GM18498 (cell line): ENCODE measurements at regions not wholly inside any gene's neighbourhood (a gene's known extent, or its start where the extent isn't known, plus 50 kb on each side); places are given as distances from the start of the nearest gene placed in this dataset.
"Not testable (repeated sequence)": the region's sequence is repeated elsewhere in the genome, so short reads cannot be mapped to it uniquely, and the experiment has no call there.

ENCODE experiments used
- ATAC-seq: cut with Tn5 transposase; IDR thresholded peaks from one replicate; pipeline ENCODE4 v1.9.1; 2021; ENCODE audit warnings: mild to moderate bottlenecking, moderate library complexity; ENCODE audit not compliant: unreplicated experiment

DNA sequence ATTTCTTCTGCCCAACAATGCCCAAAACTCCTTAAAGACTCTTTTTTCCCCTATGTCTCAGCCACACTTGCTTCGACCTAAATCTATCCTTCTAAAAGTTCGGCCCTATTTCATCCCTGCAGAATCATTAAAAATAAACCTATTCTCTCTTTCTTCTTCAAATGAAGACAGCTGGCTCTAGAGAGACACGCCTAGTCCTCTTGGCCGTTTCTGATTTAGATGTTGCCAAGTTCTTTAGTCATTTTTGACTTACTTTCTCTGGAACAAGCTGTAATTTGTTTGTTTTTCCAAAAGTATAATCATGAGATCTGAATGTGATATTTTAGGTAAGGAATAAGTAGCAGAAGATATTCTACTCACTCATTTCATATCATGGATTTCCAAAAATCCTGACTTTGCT lies 211.6 kb downstream of the CENPC start:
- no peak for ATAC-seq

- peak; percentile 78 for ATAC-seq
These were observed 212.7 kb downstream of the CENPC start for GRCh38 chr4:67332627-67333026.

GRCh38 chr4:67328393-67328792 lies 216.9 kb downstream of the CENPC start:
- ATAC-seq = no peak

- ATAC-seq = no peak
These were observed 217.4 kb downstream of the CENPC start for GRCh38 chr4:67328018-67328278.

- peak; percentile 98 for ATAC-seq
These were observed 217.9 kb downstream of the CENPC start for GRCh38 chr4:67327245-67328017.

DNA sequence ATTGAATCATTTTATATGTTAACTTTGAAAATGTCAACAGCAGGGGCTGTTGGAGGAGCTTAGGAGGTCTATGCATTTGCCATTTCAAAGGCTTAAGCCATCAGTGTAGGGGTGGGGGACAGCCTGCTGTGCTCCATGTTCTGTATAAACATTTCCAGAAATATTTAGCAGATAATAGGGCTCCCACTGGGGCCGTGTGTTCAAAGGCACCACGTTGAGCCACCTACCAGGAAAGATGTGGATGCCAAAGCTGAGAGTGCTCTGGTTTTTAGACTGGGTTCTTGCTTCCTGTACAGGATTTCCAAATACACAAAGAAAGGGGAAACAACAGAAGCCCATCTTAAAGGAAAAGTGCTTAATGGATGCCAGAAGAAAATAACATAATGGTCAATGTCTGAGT lies 219.5 kb downstream of the CENPC start:
- no peak for ATAC-seq

GRCh38 chr4:67320645-67321044 lies 224.7 kb downstream of the CENPC start:
- no peak for ATAC-seq

DNA sequence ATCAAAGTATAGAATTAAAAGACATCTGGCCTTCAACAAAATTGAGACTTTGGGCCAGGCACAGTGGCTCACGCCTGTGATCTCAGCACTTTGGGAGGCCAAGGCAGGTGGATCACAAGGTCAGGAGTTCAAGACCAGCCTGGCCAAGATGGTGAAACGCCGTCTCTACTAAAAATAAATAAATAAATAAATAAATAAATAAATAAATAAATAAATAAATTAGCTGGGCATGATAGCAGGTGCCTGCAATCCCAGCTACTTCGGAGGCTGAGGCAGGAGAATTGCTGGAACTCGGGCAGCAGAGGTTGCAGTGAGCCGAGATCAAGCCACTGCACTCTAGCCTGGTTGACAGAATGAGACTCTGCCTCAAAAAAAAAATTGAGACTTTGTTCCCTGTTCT lies 225.7 kb downstream of the CENPC start:
- not testable (repeated sequence) for ATAC-seq

DNA sequence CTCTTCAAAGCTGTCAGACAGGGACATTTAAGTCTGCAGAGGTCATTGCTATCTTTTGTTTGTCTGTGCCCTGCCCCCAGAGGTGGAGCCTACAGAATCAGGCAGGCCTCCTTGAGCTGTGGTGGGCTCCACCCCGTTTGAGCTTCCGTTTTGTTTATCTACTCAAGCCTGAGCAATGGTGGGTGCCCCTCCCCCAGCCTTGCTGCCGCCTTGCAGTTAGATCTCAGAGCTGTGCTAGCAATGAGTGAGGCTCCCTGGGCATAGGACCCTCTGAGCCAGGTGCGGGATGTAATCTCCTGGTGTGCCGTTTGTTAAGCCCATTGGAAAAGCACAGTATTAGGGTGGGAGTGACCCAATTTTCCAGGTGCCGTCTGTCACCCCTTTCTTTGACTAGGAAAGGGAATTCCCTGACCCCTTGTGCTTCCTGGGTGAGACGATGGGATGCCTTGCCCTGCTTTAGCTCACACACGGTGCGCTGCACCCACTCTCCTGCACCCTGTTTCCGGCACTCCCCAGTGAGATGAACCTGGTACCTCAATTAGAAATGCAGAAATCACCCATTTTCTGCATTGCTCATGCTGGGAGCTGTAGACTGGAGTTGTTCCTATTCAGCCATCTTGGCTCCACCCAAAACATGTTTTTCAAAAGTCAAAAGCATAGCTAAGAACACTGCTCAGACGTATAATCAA lies 244.7 kb downstream of the CENPC start:
- ATAC-seq = not testable (repeated sequence)

DNA sequence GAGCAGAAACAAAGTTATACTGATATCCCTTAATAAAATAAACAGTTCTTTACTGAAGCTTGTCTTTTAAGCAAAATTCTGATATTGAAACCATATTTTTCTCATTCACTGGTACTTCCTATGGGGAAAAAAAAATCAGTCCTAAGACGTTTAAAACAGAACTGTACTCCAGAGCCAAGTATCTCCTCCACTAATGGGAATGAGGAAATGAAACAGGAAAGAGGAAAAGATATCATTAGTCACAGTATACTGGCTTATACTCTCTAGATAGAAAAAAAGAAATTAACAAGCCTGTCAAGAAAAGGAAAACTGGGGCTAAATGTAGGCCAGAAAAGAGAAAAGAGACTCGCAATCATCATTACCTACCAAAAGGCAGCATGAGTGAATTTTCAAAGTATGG lies 252.7 kb downstream of the CENPC start:
- ATAC-seq = no peak

DNA sequence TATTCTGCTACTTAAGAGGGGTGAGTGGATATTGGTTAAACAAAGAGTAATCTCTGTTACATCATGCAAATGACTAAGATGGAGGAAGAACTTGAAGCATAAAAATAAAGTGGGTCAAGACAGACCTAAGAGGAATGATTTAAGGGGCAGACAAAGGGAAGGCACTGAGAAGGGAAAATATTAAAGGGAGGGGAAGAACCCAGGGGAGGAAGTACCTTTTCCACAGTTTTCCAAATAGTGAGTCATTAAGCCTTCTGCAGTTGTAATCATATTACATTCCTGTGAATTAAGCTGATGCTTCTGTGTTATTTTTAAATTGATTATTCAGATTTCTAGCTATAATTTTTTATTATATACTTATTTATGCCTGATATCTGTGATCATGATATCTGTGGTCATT lies 253.3 kb downstream of the CENPC start:
- ATAC-seq = no peak

DNA sequence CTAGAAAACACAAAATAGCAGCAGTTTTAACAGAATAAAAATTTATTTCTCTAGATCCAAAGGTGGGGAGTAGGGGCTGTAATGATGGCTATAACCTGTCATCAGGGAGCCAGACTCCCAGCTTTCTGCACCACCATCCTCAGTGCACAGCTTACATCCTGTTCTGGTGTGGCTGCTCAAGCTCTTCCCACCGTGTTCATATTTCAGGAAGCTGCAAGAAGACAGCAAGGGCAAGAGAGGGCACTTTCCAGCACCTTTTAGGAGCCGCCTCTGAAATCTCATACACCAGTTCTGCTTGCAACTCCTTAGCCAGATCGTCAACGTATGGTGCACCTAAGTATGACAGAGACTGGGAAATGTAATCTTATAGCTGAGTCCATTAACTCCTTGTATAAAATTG lies 253.7 kb downstream of the CENPC start:
- ATAC-seq = no peak

- ATAC-seq = peak; percentile 58
These were observed 256.3 kb downstream of the CENPC start for GRCh38 chr4:67288964-67289363.

DNA sequence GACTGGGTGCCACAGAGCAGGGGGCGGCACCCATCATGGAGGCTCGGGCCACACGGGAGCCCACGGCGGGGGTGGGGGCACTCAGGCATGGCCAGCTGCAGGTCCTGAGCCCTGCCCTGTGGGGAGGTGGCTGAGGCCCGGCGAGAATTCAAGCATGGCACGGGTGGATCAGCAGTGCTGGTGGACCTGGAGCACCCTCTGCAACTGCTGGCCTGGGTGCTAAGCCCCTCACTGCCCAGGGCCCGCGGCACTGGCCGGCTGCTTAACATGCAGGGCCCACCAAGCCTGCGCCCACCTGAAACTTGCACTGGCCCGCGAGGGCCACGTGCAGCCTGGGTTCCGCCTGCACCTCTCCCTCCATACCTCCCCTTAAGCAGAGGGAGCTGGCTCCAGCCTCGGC lies 258.6 kb downstream of the CENPC start:
- no peak for ATAC-seq

GRCh38 chr4:67282749-67283148 lies 262.6 kb downstream of the CENPC start:
- no peak for ATAC-seq

DNA sequence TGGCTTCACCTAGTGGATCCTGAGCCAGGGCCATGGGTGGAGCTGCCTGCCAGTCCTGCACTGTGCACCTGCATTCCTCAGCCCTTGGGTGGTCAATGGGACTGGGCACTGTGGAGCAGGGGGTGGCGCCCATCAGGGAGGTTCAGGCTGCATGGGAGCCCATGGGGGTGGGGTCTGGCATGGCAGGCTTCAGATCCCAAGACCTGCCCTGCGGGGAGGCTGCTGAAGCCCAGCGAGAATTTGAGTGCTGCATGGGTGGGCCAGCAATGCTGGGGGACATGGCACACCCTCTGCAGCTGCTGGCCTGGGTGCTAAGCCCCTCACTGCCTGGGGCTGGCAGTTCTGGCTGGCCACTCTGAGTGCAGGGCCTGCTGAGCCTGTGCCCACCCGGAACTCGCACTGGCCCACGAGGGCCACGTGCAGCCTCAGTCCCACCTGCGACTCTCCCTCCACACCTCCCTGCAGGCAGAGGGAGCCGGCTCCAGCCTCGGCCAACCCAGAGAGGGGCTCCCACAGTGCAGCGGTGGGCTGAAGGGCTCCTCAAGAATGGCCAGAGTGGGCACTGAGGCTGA lies 270.0 kb downstream of the CENPC start:
- no peak for ATAC-seq

DNA sequence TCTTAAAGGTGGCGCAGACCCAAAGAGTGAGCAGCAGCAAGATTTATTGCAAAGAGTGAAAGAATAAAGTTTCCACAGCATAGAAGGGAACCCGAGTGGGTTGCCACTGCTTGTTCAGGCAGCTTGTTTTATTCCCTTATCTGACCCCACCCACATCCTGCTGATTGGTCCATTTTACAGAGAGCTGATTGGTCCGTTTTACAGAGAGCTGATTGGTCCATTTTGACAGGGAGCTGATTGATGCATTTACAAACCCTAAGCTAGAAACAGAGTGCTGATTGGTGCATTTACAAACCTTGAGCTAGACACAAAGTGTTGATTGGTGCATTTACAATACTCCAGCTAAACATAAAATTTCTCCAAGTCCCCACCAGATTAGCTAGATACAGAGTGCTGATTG lies 270.6 kb downstream of the CENPC start:
- ATAC-seq = not testable (repeated sequence)

DNA sequence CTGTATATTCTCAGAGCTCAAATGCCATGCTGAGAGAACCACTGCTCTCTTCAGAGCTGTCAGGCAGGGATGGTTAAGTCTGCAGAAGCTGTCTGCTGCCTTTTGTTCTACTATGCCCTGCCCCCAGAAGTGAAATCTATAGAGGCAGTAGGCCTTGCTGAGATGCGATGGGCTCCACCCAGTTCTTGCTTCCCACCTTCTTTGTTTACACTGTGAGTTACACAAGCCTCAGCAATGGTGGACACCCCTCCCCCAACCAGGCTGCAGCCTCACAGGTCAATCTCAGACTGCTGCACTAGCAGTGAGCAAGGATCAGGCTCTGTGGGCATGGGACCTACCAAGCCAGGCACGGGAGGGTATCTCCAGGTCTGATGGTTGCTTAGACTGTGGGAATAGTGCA lies 271.6 kb downstream of the CENPC start:
- ATAC-seq = no peak

DNA sequence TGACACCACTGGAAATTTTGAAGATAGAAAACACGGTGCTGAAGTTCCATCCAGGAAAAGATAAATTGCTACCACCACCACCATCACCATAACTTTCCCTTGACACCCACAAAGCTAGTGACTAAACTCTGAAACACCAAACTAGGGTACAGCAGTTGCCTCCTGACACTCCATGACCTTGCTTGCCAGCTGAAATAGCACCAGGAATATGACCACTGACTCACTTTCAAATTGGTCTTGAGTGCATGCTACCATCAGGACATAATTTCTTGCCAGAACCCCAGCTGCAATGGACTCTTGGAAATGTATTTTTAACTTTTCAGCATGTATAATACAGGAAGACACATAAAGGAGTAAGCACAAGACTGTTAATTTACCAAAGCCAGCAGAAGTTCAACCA lies 283.3 kb downstream of the CENPC start:
- ATAC-seq = no peak

- ATAC-seq = no peak
These were observed 288.8 kb downstream of the CENPC start for GRCh38 chr4:67256388-67257043.

- no peak for ATAC-seq
These were observed 295.0 kb downstream of the CENPC start for GRCh38 chr4:67250131-67250896.
